ELR (cell line): ENCODE measurements at regions not wholly inside any gene's neighbourhood (a gene's known extent, or its start where the extent isn't known, plus 50 kb on each side); places are given as distances from the start of the nearest gene placed in this dataset.

Experiments used
- DNase-seq: peaks from one replicate; pipeline ENCODE4 v3.0.0-alpha.2; 2015; ENCODE audit warnings: low read depth

GRCh38 chr2:128874608-128875007 lies 555.9 kb upstream of the HS6ST1 start:
- no peak for DNase-seq

DNA sequence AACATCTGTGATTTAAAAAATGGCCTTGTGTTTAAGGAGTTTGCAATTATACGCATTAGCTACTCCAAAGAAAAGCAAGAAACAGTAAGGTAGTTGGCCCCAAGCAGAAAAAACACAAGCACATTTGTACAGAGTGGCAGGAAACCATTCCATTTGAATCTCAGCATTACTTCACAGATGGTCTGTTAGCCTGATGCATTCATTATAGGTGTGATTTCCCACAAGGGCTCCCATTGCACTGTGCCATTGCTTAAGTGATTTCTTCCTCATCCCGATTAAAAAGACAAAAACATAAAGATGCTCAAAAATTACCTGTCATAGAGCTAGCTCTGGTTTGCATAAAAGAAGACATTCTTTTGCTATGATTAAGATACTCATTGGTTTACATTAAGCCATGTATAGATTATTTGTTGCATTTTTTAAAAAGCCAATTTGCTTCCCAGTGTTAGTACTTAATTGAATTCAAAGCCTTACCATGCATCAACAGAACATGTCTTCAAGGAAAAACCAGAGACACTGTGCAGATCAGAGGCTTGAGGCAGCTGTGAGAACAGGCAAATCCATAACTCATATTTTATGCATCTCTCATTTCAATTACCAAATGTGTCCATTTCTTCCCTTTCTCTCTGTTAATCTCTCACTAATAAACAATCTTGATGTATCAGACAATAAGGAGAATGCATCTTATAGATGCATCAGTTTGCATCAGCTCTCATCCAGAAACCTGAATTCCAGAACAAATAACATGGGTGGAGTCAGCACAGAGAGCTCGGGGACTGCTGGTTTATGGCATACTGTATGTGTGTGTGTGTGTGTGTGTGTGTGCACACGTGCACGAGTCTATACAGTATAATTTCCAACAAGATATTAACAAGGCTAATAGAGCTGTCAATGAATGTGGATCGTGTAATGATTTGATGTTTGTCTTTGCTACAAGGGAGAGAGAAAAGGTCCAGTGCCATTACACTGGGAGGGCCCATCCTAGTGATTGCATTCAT lies 558.6 kb upstream of the HS6ST1 start:
- no peak for DNase-seq

DNA sequence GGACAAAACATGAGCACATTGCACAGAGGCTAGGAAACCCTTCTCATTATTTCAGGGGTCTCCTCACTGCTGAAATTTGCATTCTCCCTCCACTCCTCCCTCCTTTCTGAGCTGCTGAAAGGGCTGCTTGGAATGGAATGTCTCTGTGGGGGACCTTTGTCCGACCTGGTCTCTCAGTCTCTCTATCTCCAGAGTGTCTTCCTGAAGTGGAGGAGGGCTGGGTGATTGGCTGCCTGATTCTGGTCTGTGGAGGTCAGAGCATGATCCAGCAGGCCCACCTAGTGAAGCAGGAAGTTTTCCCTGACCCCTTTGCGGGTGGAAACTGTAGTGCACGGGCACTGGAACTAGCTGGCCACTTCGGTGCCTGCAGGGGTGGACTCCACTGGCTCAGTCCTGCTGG lies 560.5 kb upstream of the HS6ST1 start:
- no peak for DNase-seq

DNA sequence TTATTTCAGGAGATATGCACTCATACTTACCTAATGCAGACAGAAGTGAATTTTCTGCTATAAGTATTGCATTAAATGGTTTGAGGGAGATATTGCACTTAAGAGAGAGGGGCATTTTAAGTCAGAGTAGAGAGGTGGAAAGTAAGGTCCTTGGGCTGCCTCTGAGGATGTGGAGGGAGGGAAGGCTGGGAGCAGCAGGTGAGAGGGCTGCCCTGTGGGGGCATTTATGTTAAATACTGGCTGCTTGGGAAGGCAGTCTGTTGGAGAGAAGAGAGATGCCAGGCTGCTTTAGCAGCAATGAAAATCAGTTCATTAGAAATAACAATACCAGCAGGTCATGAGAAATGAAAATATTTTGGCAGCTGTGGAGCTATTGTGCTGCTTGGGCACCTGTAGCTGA lies 576.2 kb upstream of the HS6ST1 start:
- no peak for DNase-seq

DNA sequence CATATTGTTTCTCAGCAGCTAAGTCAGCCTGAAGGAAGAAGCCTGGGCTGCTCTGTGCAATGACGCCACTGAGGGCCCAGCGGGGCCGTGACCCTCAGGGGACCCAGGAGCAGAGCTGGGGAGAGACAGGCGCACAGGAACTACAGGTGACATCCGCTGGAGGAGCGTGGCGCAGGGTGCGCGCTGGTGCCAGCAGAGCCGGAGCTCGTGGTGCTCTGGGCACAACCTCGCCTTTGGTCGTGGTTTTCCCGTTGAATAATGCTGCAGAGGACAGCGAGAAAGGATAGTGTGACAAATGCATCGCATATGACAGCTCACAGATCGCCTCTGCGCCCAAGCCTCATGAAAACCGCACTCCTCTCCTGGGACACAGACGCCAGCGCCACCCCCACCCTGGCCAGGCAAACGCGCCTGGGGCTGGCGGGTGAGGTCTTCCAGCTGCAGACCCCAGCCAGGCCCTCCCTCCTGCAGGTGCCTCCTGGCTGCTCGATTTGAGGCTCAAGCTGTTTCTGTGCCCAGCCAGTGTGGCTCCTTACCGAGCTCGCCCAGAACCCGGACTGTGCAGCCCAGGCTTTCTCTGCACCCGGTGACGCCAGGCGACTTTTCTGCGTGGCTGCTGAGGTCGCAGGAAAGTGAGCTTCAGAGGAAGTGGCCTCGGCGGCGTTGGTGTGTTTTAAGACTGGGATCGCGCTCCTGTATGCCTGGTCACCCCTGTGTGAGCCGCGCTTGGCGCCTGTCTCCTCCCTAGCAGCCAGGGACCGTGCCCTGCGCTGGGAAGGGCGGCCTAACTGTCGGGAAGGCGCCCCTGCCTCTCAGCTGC lies 583.1 kb upstream of the HS6ST1 start:
- DNase-seq = no peak

GRCh38 chr2:128903637-128904036 lies 585.0 kb upstream of the HS6ST1 start:
- DNase-seq = no peak

GRCh38 chr2:128911276-128911675 lies 592.6 kb upstream of the HS6ST1 start:
- DNase-seq = no peak

GRCh38 chr2:128914320-128914719 lies 595.7 kb upstream of the HS6ST1 start:
- DNase-seq = no peak

- DNase-seq = no peak
These were observed 603.1 kb upstream of the HS6ST1 start for GRCh38 chr2:128921751-128922150.

GRCh38 chr2:128922154-128922553 lies 603.5 kb upstream of the HS6ST1 start:
- DNase-seq = no peak

DNA sequence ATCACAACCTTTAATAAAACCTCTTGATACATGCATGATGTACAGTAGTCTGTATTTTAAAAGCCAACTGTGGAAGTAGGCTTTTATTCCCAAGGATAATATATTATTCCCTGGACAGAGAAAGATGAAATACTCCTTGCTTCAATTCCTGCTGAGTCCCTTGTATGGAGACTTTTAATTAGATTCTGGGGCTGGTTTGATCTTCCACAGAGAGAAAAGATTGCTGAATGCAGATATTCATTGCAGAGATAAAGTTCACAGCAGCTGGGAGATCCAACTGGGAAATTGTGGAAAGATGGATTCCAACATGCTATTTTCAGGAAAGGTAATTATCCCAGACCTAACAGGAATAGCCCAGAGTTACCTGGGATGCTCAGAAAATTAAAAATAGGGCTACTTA lies 607.0 kb upstream of the HS6ST1 start:
- DNase-seq = no peak

DNA sequence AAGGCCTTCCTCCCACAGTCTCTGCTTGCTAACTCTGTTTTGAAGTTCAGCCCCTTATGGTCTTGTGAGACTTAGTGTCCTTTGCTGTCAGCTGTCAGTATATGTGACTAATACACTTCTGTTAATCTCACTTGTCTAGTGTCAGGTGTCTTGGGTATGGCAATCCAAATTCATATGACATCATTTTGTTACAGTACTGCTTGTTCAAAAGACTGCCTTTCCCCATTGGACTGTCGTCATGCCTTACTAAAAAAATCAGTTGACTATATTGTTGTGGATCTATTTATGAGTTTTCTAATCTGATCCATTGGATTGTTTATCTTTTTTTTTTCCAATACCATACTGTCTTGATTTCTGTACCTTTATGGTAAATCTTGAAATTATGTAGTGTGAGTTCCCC lies 611.4 kb upstream of the HS6ST1 start:
- no peak for DNase-seq

DNA sequence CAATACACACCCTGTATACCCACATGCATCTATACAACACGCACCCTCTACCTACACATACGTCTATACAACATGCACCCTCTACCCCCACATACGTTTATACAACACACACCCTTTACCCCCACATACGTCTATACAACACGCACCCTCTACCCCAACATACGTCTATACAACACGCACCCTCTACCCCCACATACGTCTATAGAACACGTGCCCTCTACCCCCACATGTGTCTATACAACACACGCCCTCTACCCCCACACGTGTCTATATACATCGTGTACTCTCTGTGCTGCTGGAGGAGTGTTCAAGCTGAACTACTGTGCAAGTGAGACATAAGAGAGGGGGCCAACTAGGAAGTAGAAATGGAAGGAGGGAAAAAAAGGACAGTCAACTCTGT lies 621.7 kb upstream of the HS6ST1 start:
- no peak for DNase-seq

DNA sequence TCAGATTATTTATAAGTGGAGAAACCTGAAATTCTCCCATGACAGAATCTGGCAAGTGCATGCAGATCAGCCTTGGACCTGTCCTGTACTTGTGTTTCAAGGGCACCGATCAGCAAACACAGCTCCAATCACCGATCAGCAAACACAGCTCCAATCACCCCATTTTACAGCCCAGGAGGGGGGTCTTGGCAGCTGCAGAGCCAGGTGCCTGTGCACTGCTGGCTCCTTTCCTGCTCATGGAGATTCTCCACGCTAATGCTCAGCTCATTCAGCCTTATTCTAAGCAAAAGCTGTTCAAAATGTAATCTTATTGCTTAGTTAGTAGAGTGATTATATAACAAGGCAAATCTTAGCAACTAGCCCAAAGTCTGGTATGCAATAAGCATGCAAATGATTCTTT lies 623.1 kb upstream of the HS6ST1 start:
- DNase-seq = no peak

- DNase-seq = peak; percentile 1
These were observed 630.7 kb upstream of the HS6ST1 start for GRCh38 chr2:128949360-128949759.

GRCh38 chr2:128950758-128951157 lies 632.1 kb upstream of the HS6ST1 start:
- no peak for DNase-seq

DNA sequence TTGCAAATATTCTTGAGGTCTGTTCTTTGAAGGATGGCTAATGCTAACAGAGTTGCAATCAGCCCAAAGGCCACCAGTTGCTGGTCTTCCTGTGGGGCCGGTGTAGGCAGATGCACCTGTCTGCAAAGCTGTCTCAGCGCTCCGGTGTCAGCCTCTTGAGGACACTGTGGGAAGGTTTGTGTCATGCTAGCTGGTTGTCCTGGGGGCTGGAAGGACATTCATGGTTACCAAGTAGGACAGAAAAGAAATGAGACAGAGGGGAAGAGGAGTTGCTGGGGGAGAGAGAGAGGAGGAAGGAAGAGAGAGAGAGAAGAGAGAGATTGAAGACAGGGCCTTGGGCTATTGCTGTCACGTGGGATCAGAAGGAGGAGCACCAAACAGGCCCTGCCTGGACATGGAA lies 639.6 kb upstream of the HS6ST1 start:
- no peak for DNase-seq

DNA sequence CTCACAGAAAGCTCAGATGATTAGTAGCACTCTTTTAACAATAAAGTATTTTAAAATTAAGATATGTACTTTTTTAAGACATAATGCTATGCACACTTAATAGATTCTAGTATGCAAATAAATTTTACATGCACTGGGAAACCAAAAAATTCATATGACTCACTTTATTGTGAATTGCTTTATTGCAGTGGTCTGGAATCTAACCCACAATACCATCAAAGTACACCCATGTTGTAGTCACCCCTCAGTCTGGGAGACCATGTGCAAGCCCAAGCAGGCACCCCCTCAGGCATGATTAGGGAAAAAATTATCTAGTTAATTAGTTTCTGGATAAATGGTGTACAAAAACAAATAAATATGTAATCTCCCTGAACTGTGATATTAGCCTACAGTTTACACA lies 649.0 kb upstream of the HS6ST1 start:
- no peak for DNase-seq

GRCh38 chr2:128969374-128969773 lies 650.7 kb upstream of the HS6ST1 start:
- no peak for DNase-seq

- no peak for DNase-seq
These were observed 651.9 kb upstream of the HS6ST1 start for GRCh38 chr2:128970332-128971116.

- DNase-seq = no peak
These were observed 654.9 kb upstream of the HS6ST1 start for GRCh38 chr2:128973566-128973965.

GRCh38 chr2:128978212-128978611 lies 659.5 kb upstream of the HS6ST1 start:
- no peak for DNase-seq
